BE2C (cell line): ENCODE measurements at regions not wholly inside any gene's neighbourhood (a gene's known extent, or its start where the extent isn't known, plus 50 kb on each side); places are given as distances from the start of the nearest gene placed in this dataset.

Experiments
- DNase-seq: peaks from one replicate; pipeline ENCODE4 v3.0.0-alpha.2; 2020
- H3K27me3 ChIP-seq: fragments of 250-450 bp; sonication (Bioruptor Pico); 2 replicates; pipeline ENCODE4 v1.5.1; 2020; ENCODE audit warnings: mild to moderate bottlenecking
- H3K36me3 ChIP-seq: fragments of 250-450 bp; sonication (Bioruptor Pico); 2 replicates; pipeline ENCODE4 v1.5.1; 2020; ENCODE audit warnings: mild to moderate bottlenecking
- H3K4me1 ChIP-seq: fragments of 250-450 bp; sonication (Bioruptor Pico); 2 replicates; pipeline ENCODE4 v1.5.1; 2020
- H3K4me3 ChIP-seq: 2 replicates; pipeline ENCODE4 v1.5.1; 2011; ENCODE audit warnings: low read depth, low read length
- H3K9me3 ChIP-seq: fragments of 250-450 bp; sonication (Bioruptor Pico); 2 replicates; pipeline ENCODE4 v1.5.1; 2020
- CTCF ChIP-seq: IDR thresholded peaks from 2 replicates; pipeline ENCODE4 v1.5.1; 2012; ENCODE audit warnings: mild to moderate bottlenecking, low read depth, low read length

DNA sequence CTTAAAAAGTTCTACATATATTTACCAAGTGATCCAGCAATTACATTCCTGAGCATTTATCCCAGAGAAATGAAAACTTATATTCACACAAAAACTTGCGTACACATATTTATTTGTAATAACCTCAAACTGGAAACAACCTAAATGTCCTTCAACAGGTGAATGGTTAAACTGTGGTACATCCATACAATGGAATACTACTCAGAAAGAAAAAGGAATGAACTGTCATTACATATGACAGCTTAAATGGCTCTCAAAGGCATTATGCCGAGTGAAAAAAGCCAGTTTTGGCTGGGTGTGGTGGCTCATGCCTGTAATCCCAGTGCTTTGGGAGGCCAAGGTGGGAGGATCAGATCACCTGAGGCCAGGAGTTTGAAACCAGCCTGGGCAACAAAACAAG lies 79.1 kb upstream of the DYNC1I2 start:
- TF ChIP-seq CTCF, result no peak
- DNase-seq, result no peak
- Histone ChIP-seq H3K36me3 (no peaks in the 10 kb centered on the region), H3K4me1 (no peaks in the 10 kb centered on the region), H3K27me3 (no peaks in the 10 kb centered on the region), H3K9me3 (no peaks in the 10 kb centered on the region), H3K4me3 (no peak overlapping the region)

DNA sequence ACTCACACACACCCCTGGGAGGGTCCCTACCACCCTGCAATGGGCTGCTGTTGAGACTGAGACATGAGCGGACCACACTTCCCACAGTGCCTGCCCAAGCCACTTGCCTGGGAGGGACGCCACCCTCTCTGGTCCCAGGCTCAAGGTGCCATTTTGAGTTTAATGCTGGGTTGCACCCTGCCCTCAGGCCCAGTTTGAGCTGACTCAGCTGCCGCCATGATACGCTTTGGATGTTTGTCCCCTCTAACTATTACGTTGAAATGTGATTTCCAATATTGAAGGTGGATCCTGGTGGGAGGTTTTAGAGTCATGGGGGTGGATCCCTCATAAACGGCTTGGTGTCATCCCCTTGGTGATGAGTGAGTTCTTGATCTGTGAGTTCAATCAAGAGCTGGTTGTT lies 76.4 kb upstream of the DYNC1I2 start:
- H3K27me3 ChIP-seq, result no peaks in the 10 kb centered on the region
- no peak for TF ChIP-seq CTCF
- no peaks in the 10 kb centered on the region for H3K4me1 ChIP-seq
- H3K4me3 ChIP-seq, result no peak overlapping the region
- H3K9me3 ChIP-seq, result no peaks in the 10 kb centered on the region
- H3K36me3 ChIP-seq, result no peaks in the 10 kb centered on the region
- no peak for DNase-seq

DNA sequence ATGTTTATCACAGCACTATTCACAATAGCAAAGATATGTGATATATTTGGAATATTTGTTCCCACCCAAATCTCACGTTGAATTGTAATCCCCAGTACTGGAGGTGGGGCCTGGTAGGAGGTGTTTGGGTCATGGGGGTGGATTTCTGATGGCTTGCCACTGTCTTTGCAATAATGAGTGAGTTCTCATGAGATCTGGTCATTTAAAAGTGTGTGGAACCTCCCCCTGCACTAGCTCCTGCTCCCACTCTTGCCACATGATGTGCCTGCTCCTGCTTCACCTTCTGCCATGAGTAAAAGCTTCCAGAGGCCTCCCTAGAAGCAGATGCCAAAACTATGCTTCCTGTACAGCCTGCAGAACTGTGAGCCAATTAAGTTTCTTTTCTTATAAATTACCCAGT lies 72.2 kb upstream of the DYNC1I2 start:
- TF ChIP-seq CTCF, result no peak
- Histone ChIP-seq H3K4me1 (no peaks in the 10 kb centered on the region), H3K36me3 (no peaks in the 10 kb centered on the region), H3K9me3 (no peaks in the 10 kb centered on the region), H3K27me3 (no peaks in the 10 kb centered on the region), H3K4me3 (no peak overlapping the region)
- no peak for DNase-seq

- no peaks in the 10 kb centered on the region for H3K36me3 ChIP-seq
- H3K4me3 ChIP-seq, result no peak overlapping the region
- no peak for DNase-seq
- TF ChIP-seq CTCF, result no peak
- no peaks in the 10 kb centered on the region for H3K27me3 ChIP-seq
- no peaks in the 10 kb centered on the region for H3K4me1 ChIP-seq
- H3K9me3 ChIP-seq, result no peaks in the 10 kb centered on the region
Measured at GRCh38 chr2:171617981-171618380, 69.3 kb upstream of the DYNC1I2 start.

- DNase-seq, result no peak
- Histone ChIP-seq H3K4me1 (no peaks in the 10 kb centered on the region), H3K9me3 (no peaks in the 10 kb centered on the region), H3K27me3 (no peaks in the 10 kb centered on the region), H3K36me3 (no peaks in the 10 kb centered on the region), H3K4me3 (no peak overlapping the region)
- TF ChIP-seq CTCF, result no peak
Measured at GRCh38 chr2:171625006-171625405, 62.3 kb upstream of the DYNC1I2 start.

DNA sequence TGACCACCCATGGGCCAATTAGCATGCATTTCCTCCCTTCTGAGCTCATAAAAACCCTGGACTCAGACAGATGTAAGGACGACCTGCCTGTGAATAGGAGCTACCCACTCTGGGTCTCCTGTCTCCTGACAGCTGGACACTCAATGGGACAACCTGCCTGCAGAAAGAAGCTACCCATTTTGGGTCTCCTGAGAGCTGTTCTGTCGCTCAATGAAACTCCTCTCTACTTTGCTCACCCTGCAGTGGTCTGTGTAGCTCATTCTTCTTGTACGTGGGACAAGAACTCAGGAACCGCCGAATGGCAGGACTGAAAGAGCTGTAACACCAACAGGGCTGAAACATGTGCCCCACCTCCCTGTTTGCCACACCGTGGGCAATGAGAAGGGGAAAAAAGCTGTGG lies 60.3 kb upstream of the DYNC1I2 start:
- Histone ChIP-seq H3K36me3 (no peaks in the 10 kb centered on the region), H3K9me3 (no peaks in the 10 kb centered on the region), H3K4me1 (no peaks in the 10 kb centered on the region), H3K4me3 (no peak overlapping the region), H3K27me3 (no peaks in the 10 kb centered on the region)
- no peak for DNase-seq
- TF ChIP-seq CTCF, result no peak
